Type B pancreatic cell (in vitro differentiated cells): ENCODE measurements at regions not wholly inside any gene's neighbourhood (a gene's known extent, or its start where the extent isn't known, plus 50 kb on each side); places are given as distances from the start of the nearest gene placed in this dataset.
"Not testable (repeated sequence)": the region's sequence is repeated elsewhere in the genome, so short reads cannot be mapped to it uniquely, and the experiment has no call there.

ENCODE experiments used
- DNase-seq: peaks from one replicate; pipeline ENCODE4 v3.0.0; 2021; ENCODE audit warnings: mixed read lengths; ENCODE audit not compliant: unreplicated experiment; ENCODE audit errors: extremely low spot score
- H3K27ac Mint-ChIP-seq: 2 replicates; pipeline ENCODE4 v1.8.0; 2021; ENCODE audit warnings: mild to moderate bottlenecking, mixed read lengths
- H3K27me3 Mint-ChIP-seq: 2 replicates; pipeline ENCODE4 v1.8.0; 2021; ENCODE audit warnings: mixed read lengths
- H3K36me3 Mint-ChIP-seq: 2 replicates; pipeline ENCODE4 v1.8.0; 2021; ENCODE audit warnings: mixed read lengths
- H3K4me1 Mint-ChIP-seq: one replicate; pipeline ENCODE4 v1.8.0; 2021; ENCODE audit warnings: mixed read lengths; ENCODE audit not compliant: unreplicated experiment
- H3K4me3 Mint-ChIP-seq: 2 replicates; pipeline ENCODE4 v1.8.0; 2021; ENCODE audit warnings: mild to moderate bottlenecking, mixed read lengths
- H3K9me3 Mint-ChIP-seq: 2 replicates; pipeline ENCODE4 v1.8.0; 2021; ENCODE audit warnings: mixed read lengths
- CTCF ChIP-seq: fragments of 200-600 bp; sonication (generic); conservative IDR thresholded peaks from 2 replicates; pipeline ENCODE4 v1.5.0; 2021; ENCODE audit warnings: antibody characterized with exemption, mild to moderate bottlenecking

- H3K27ac Mint-ChIP-seq, H3K9me3 Mint-ChIP-seq, DNase-seq, H3K4me3 Mint-ChIP-seq, H3K36me3 Mint-ChIP-seq, H3K4me1 Mint-ChIP-seq: not testable (repeated sequence)
- peaks cover 29% of the 10 kb centered on the region for H3K27me3 Mint-ChIP-seq
- TF ChIP-seq CTCF, result peak; percentile 63
Observed at GRCh38 chr11:3564383-3564782, 77.4 kb downstream of the ART5 start.

GRCh38 chr11:3554621-3555020 lies 87.2 kb downstream of the ART5 start:
- not testable (repeated sequence) for H3K9me3 Mint-ChIP-seq, H3K4me1 Mint-ChIP-seq, DNase-seq, H3K4me3 Mint-ChIP-seq, H3K27ac Mint-ChIP-seq, H3K36me3 Mint-ChIP-seq
- peaks cover 12% of the 10 kb centered on the region for H3K27me3 Mint-ChIP-seq

- not testable (repeated sequence) for H3K27ac Mint-ChIP-seq, H3K36me3 Mint-ChIP-seq, H3K4me1 Mint-ChIP-seq, H3K4me3 Mint-ChIP-seq, H3K9me3 Mint-ChIP-seq, DNase-seq
- H3K27me3 Mint-ChIP-seq, result peaks cover 30% of the 10 kb centered on the region
Observed at GRCh38 chr11:3544990-3545389, 96.8 kb downstream of the ART5 start.

GRCh38 chr11:3538220-3538619 lies 103.6 kb downstream of the ART5 start:
- not testable (repeated sequence) for H3K27me3 Mint-ChIP-seq, H3K4me1 Mint-ChIP-seq, DNase-seq, H3K27ac Mint-ChIP-seq, H3K36me3 Mint-ChIP-seq, H3K9me3 Mint-ChIP-seq, H3K4me3 Mint-ChIP-seq

GRCh38 chr11:3537254-3537653 lies 104.5 kb downstream of the ART5 start:
- DNase-seq, H3K9me3 Mint-ChIP-seq, H3K27me3 Mint-ChIP-seq, H3K27ac Mint-ChIP-seq, H3K4me1 Mint-ChIP-seq, H3K36me3 Mint-ChIP-seq, H3K4me3 Mint-ChIP-seq: not testable (repeated sequence)
- peak; percentile 21 for TF ChIP-seq CTCF

- H3K4me1 Mint-ChIP-seq, H3K9me3 Mint-ChIP-seq, DNase-seq, H3K4me3 Mint-ChIP-seq, H3K27me3 Mint-ChIP-seq, H3K27ac Mint-ChIP-seq, H3K36me3 Mint-ChIP-seq: not testable (repeated sequence)
Observed at GRCh38 chr11:3532958-3533357, 108.8 kb downstream of the ART5 start.

- DNase-seq, H3K36me3 Mint-ChIP-seq, H3K27ac Mint-ChIP-seq, H3K27me3 Mint-ChIP-seq, H3K9me3 Mint-ChIP-seq, H3K4me1 Mint-ChIP-seq, H3K4me3 Mint-ChIP-seq: not testable (repeated sequence)
Observed at GRCh38 chr11:3531280-3531679, 110.5 kb downstream of the ART5 start.

- H3K27ac Mint-ChIP-seq, result not testable (repeated sequence)
Observed at GRCh38 chr11:3523567-3523966, 118.2 kb downstream of the ART5 start.

GRCh38 chr11:3520905-3521304 lies 120.9 kb downstream of the ART5 start:
- not testable (repeated sequence) for DNase-seq, H3K27me3 Mint-ChIP-seq, H3K4me1 Mint-ChIP-seq, H3K4me3 Mint-ChIP-seq, H3K36me3 Mint-ChIP-seq, H3K27ac Mint-ChIP-seq
- H3K9me3 Mint-ChIP-seq, result peaks cover 12% of the 10 kb centered on the region

More at GRCh38 chr11:3523567-3523966, 118.2 kb downstream of the ART5 start:
- DNase-seq, H3K27me3 Mint-ChIP-seq, H3K4me1 Mint-ChIP-seq, H3K4me3 Mint-ChIP-seq, H3K36me3 Mint-ChIP-seq: not testable (repeated sequence)
- peaks cover 12% of the 10 kb centered on the region for H3K9me3 Mint-ChIP-seq

GRCh38 chr11:3519841-3520240 lies 122.0 kb downstream of the ART5 start:
- H3K4me1 Mint-ChIP-seq, H3K27ac Mint-ChIP-seq, H3K4me3 Mint-ChIP-seq, DNase-seq, H3K27me3 Mint-ChIP-seq, H3K36me3 Mint-ChIP-seq: not testable (repeated sequence)
- peaks cover 12% of the 10 kb centered on the region for H3K9me3 Mint-ChIP-seq

GRCh38 chr11:3516934-3517567 lies 124.7 kb downstream of the ART5 start:
- peaks cover 17% of the 10 kb centered on the region for H3K4me1 Mint-ChIP-seq
- H3K27me3 Mint-ChIP-seq, result peaks cover 11% of the 10 kb centered on the region
- H3K27ac Mint-ChIP-seq, H3K36me3 Mint-ChIP-seq, H3K4me3 Mint-ChIP-seq, DNase-seq: not testable (repeated sequence)
- peaks cover 12% of the 10 kb centered on the region for H3K9me3 Mint-ChIP-seq

GRCh38 chr11:3516345-3516933 lies 125.4 kb downstream of the ART5 start:
- DNase-seq, H3K27ac Mint-ChIP-seq, H3K4me3 Mint-ChIP-seq, H3K36me3 Mint-ChIP-seq: not testable (repeated sequence)
- Mint-ChIP-seq H3K4me1 (peaks cover 23% of the 10 kb centered on the region), H3K27me3 (peaks cover 11% of the 10 kb centered on the region), H3K9me3 (peaks cover 12% of the 10 kb centered on the region)
